Natural killer cell (primary cell): ENCODE measurements at regions not wholly inside any gene's neighbourhood (a gene's known extent, or its start where the extent isn't known, plus 50 kb on each side); places are given as distances from the start of the nearest gene placed in this dataset.

Experiments
- ATAC-seq, 3 donors: fragments of 150-1000 bp in 2 of 3; fragments of 200-7000 bp in 1 of 3; cut with Tn5 transposase; 1 replicate in 1 of 3; 2 replicates in 2 of 3; pipeline ENCODE4 v1.10.0; 2021; ENCODE audit warnings: mild to moderate bottlenecking in 2 of 3, moderate library complexity in 2 of 3
- DNase-seq, 2 donors: peaks; one replicate each; pipeline versions ENCODE4 v3.0.0 to v3.0.0-alpha.2; 2013 to 2021; ENCODE audit warnings: mixed read lengths in 1 of 2
- H3K27ac ChIP-seq: one replicate; pipeline ENCODE4 v1.5.1; 2013; ENCODE audit warnings: mild to moderate bottlenecking, low read length
- H3K27me3 ChIP-seq: one replicate; pipeline ENCODE4 v1.6.1; 2013; ENCODE audit warnings: low read length; ENCODE audit not compliant: control insufficient read depth, insufficient read depth
- H3K36me3 ChIP-seq: one replicate; pipeline ENCODE4 v1.6.1; 2013; ENCODE audit warnings: low read length; ENCODE audit not compliant: control insufficient read depth, insufficient read depth
- H3K4me1 ChIP-seq: one replicate; pipeline ENCODE4 v1.6.1; 2013; ENCODE audit warnings: low read length; ENCODE audit not compliant: control insufficient read depth, insufficient read depth
- H3K4me3 ChIP-seq: one replicate; pipeline ENCODE4 v1.5.1; 2013; ENCODE audit warnings: low read length
- H3K9me3 ChIP-seq: one replicate; pipeline ENCODE4 v1.6.1; 2013; ENCODE audit warnings: low read length; ENCODE audit not compliant: control insufficient read depth, insufficient read depth
- H3K27ac Mint-ChIP-seq, 2 donors: one replicate each; pipeline ENCODE4 v1.8.0; 2022; ENCODE audit warnings: mild to moderate bottlenecking in 2 of 2, mixed read lengths in 2 of 2, moderate library complexity in 1 of 2
- H3K27me3 Mint-ChIP-seq, 2 donors: one replicate each; pipeline ENCODE4 v1.8.0; 2022; ENCODE audit warnings: low read depth in 2 of 2, mixed read lengths in 2 of 2
- H3K36me3 Mint-ChIP-seq: one replicate; pipeline ENCODE4 v1.8.0; 2022; ENCODE audit warnings: mixed read lengths
- H3K4me1 Mint-ChIP-seq, 2 donors: one replicate each; pipeline ENCODE4 v1.8.0; 2022; ENCODE audit warnings: mixed read lengths in 2 of 2
- H3K4me3 Mint-ChIP-seq: one replicate; pipeline ENCODE4 v1.8.0; 2022; ENCODE audit warnings: mild to moderate bottlenecking, moderate library complexity, mixed read lengths
- H3K9me3 Mint-ChIP-seq, 2 donors: one replicate each; pipeline ENCODE4 v1.8.0; 2022; ENCODE audit warnings: mixed read lengths in 2 of 2
- CTCF ChIP-seq: fragments of 200-600 bp; IDR thresholded peaks from one replicate; pipeline ENCODE4 v1.8.0; 2022; ENCODE audit warnings: antibody characterized with exemption
- WGBS: methylation state at CpG from one replicate; pipeline ENCODE4 v1.1.7; 2013; ENCODE audit warnings: missing lambda C conversion rate; ENCODE audit not compliant: insufficient coverage; 5-methylcytosine and 5-hydroxymethylcytosine counted together
- intact Hi-C: fragments of 100-400 bp; cut with micrococcal nuclease; formaldehyde crosslinking; loops from one replicate; pipeline ENCODE4 v1.14.2; 2022

DNA sequence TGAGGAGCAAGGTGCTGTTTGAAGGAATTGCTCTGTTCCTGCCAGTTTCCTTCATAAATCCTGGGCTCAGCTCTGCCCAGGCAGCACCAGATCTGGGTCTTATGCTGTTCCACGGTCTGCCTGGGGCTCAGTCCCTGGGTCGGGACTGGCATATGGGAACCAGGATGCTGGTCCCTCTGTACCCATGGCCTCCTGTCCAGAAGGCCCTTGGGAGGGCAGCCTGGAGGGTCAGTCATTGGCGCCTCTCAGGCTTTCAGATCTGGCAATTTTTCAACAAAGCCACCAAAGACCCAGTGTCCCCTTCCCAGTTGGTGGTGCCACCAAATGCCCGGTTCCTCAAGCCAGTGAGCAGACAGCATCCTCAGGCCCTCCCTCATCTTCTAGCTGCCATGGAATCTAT lies 232.7 kb upstream of the SULF2 start:
- Histone ChIP-seq H3K4me1 (no peaks in the 10 kb centered on the region), H3K27me3 (no peaks in the 10 kb centered on the region), H3K36me3 (no peaks in the 10 kb centered on the region), H3K27ac (no peak overlapping the region), H3K9me3 (peaks cover under 1% of the 10 kb centered on the region), H3K4me3 (no peak overlapping the region)
- 79% methylated on average over 4 of the region's 4 CpGs for WGBS
- H3K9me3 Mint-ChIP-seq = peaks cover 1% of the 10 kb centered on the region in 2 donors
- TF ChIP-seq CTCF = no peak
- no peak overlapping the region for H3K4me3 Mint-ChIP-seq
- no peaks in the 10 kb centered on the region for H3K4me1 Mint-ChIP-seq
- H3K27ac Mint-ChIP-seq = no peak overlapping the region
- H3K27me3 Mint-ChIP-seq = peaks cover 15 to 46% of the 10 kb centered on the region in 2 donors
- no peaks in the 10 kb centered on the region for H3K36me3 Mint-ChIP-seq
- ATAC-seq = no peak
- intact Hi-C loops = no loop called here
- no peak for DNase-seq

- no peaks in the 10 kb centered on the region for H3K4me1 ChIP-seq
- TF ChIP-seq CTCF = no peak
- peaks cover 5% of the 10 kb centered on the region for H3K9me3 ChIP-seq
- H3K9me3 Mint-ChIP-seq = peaks cover 3 to 4% of the 10 kb centered on the region in 2 donors
- no peaks in the 10 kb centered on the region for H3K36me3 Mint-ChIP-seq
- intact Hi-C loops = no loop called here
- no peaks in the 10 kb centered on the region for H3K4me1 Mint-ChIP-seq
- H3K36me3 ChIP-seq = no peaks in the 10 kb centered on the region
- no peak overlapping the region for H3K27ac ChIP-seq
- H3K4me3 ChIP-seq = no peak overlapping the region
- 100% methylated on average over 2 of the region's 2 CpGs for WGBS
- ATAC-seq = no peak
- no peak overlapping the region for H3K4me3 Mint-ChIP-seq
- H3K27ac Mint-ChIP-seq = no peak overlapping the region
- DNase-seq = no peak
- H3K27me3 Mint-ChIP-seq = peaks cover 17 to 45% of the 10 kb centered on the region in 2 donors
- H3K27me3 ChIP-seq = peaks cover 1% of the 10 kb centered on the region
Observed at GRCh38 chr20:48017509-48017908, 232.2 kb upstream of the SULF2 start.

- Histone ChIP-seq H3K27ac (no peak overlapping the region), H3K36me3 (no peaks in the 10 kb centered on the region), H3K4me3 (no peak overlapping the region), H3K9me3 (peaks cover 8% of the 10 kb centered on the region), H3K4me1 (no peaks in the 10 kb centered on the region), H3K27me3 (peaks cover 2% of the 10 kb centered on the region)
- no peak for ATAC-seq
- H3K27me3 Mint-ChIP-seq = peaks cover 17 to 36% of the 10 kb centered on the region in 2 donors
- no peak for TF ChIP-seq CTCF
- no peak overlapping the region for H3K4me3 Mint-ChIP-seq
- no peaks in the 10 kb centered on the region for H3K36me3 Mint-ChIP-seq
- H3K4me1 Mint-ChIP-seq = no peaks in the 10 kb centered on the region
- intact Hi-C loops = no loop called here
- WGBS = 91% methylated on average over 11 of the region's 11 CpGs
- DNase-seq = no peak
- H3K9me3 Mint-ChIP-seq = peaks cover 3 to 4% of the 10 kb centered on the region in 2 donors
- H3K27ac Mint-ChIP-seq = no peak overlapping the region
Observed at GRCh38 chr20:48015943-48016723, 230.9 kb upstream of the SULF2 start.
